GM18867 (cell line): ENCODE measurements at regions not wholly inside any gene's neighbourhood (a gene's known extent, or its start where the extent isn't known, plus 50 kb on each side); places are given as distances from the start of the nearest gene placed in this dataset.
"Not testable (repeated sequence)": the region's sequence is repeated elsewhere in the genome, so short reads cannot be mapped to it uniquely, and the experiment has no call there.

Experiments
- ATAC-seq: cut with Tn5 transposase; IDR thresholded peaks from one replicate; pipeline ENCODE4 v1.9.1; 2021; ENCODE audit warnings: mild to moderate bottlenecking, moderate library complexity; ENCODE audit not compliant: unreplicated experiment

DNA sequence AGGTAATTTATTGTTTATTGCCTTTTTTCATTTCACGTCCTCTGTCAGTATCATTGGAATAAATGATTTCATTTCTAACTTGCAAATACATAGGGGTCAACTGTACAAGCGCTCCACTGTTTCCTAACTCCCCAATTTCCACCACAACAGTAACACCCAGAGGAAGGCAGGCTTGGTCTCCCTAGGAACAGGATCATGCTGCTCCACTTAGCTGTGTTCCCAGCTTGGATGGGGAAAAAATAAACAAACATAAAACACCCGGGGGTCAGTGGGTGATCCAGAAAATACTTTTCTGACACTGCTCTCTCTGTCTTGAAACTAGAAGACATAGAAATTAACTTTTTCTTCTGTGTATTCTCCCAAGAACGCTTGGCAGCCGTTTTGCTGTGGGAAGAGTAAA is 772.5 kb downstream of the TRIML1 start:
- ATAC-seq, result no peak

DNA sequence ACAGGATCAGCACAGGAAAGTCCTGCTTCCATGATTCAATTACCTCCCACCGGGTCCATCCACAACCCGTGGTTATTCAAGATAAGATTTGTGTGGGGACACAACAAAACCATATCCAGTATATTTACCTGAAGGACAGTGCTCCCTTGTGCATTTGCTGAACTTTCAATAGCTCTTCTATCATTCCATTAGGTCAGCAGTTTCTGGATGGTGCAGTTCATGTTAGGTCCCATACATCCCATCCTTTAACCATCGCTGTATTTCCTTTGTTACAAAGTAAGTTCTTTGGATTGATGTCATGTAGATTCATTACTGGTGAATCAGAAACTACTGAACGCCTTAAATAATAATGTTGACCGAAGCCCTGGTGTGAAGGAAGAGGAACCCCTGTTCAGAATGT is 775.9 kb downstream of the TRIML1 start:
- no peak for ATAC-seq

DNA sequence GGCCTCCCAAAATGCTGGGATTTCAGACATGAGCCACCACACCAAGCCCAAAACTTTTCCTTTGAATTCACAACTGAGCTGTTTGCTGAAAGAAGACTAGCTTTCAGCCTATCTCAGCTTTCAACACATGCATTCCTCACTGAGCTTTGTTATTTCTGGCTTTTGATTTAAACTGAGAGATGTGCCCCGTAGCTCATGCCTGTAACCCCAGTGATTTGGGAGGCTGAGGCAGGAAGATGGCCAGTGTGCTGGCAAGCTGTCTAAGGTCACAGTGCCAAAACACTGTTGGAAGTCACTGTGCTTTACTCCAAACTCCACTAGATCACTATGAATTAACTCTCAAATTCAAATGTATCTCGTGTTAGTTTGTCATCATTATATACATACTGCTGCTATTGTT is 779.5 kb downstream of the TRIML1 start:
- ATAC-seq, result no peak

DNA sequence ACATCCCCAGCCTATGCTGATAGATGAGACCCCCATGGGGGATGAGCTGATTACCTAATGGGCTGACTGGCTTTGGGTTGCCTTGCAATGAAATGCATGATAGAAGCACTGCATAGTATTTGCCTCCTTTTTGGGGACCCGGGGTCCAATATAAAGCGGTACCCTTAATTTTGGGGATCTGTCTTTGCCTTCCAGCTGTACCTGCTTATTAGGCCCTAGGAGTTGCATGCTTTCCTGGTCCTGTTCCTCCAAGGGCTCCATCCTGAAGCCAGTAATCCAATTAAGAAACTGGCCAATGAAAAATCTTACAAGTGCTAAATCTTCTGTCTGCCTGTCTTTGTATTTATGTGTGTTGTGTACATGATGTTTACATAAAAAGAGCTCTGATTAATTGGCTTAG is 791.6 kb downstream of the TRIML1 start:
- no peak for ATAC-seq

DNA sequence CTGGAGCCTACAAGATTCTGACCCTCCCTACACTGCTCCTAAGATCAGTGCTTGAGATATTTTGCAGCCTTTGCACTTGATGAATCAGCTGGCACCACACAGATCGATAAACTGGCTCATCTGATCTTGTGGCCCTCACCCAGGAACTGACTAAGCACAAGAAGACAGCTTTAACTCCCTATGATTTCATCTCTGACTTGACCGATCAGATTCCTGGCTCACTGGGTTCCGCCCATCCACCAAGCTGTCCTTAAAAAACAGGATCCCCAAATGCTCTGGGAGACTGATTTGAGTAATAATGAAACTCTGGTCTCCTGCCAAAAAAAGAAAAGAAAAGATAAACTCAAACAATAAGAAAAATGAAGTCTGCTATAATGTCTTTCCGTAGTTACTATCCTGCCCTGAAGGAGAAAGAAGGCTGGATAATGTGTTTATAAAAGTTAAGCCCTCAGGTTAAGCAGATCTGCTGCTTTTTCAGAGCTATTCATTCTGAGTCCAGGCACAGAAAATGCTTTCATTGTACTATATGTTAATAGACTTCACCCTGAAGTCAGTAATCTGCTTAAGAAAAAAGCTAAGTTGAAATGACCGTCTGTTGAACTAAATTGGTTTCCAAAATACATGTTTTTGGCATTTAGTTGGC is 795.2 kb downstream of the TRIML1 start:
- ATAC-seq, result no peak

DNA sequence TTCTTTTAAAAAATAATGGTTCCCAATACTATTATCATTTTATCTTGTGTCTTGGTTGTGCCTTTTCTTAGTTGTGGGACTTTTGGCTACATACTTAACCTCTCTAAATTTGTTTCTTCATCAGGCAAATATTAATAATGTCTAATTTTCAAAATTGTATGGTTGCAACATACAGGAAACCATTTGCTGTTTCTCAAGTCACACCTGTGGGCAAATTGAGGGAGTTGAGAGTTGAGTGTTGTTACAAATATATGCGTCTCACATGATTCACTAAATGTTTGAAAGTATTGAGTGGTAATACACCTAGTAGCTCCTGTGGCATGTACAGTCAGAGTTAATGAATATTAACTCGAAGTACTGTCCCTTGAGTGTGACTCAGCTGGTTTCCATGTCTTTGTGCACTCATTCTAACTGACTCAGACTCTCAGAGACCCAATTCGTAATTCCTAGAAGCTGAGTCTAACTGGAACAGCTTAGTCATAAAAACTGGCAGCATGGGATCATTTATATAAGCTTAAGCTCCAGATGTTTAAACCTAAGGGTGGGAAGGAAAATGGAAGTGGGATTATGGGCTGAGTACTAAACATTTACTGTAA is 802.4 kb downstream of the TRIML1 start:
- ATAC-seq, result no peak

DNA sequence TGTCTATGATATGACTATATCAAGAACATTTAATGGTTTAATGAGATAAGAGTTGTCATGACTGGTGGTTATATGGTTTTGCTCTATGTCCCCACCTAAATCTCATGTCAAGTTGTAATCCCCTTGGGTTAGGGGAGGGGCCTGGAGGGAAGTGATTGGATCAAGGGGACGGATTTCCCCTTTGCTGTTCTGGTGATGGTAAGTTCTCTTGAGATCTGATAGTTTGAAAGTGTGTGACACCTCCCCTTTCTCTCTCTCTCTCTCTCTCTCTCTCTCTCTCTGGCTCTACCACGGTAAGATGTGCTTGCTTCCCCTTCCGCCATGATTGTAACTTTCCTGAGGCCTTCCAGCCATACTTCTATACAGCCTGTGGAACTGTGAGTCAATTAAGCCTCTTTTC is 803.4 kb downstream of the TRIML1 start:
- ATAC-seq, result no peak

DNA sequence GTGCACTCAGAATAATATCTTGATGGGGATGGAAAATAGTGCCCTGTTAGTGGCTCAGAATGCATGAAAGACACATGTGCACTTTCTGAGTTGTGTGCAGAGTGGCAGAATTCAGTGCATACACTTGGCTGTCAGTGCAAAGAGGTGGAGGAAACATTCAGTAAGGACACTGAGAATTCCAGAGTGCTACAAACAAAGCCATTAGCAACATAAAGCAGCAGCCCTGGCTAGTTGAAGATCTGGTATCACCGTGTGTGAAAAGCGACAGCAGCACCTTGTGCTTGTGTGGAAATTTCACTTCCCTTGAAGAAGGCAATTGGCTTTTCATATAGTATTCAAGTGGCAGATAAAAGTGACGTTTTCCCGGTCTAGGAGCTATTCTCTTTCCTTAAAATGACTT is 810.4 kb downstream of the TRIML1 start:
- no peak for ATAC-seq

DNA sequence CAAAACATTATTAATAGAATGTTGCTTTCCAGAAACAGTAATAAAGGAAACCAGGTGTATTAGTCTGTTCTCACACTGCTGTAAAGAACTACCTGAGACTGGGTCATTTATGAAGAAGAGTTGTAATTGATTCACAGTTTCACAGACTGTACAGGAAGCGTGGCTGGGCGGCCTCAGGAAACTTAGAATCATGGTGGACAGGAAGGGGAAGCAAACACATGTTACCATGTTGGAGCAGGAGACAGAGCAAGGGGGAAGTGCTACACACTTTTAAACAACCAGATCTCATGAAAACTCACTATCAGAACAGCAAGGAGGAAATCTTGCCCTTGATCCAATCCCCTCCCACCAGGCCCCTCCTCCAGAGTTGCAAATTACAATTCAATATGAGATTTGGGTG is 815.8 kb downstream of the TRIML1 start:
- ATAC-seq, result no peak

DNA sequence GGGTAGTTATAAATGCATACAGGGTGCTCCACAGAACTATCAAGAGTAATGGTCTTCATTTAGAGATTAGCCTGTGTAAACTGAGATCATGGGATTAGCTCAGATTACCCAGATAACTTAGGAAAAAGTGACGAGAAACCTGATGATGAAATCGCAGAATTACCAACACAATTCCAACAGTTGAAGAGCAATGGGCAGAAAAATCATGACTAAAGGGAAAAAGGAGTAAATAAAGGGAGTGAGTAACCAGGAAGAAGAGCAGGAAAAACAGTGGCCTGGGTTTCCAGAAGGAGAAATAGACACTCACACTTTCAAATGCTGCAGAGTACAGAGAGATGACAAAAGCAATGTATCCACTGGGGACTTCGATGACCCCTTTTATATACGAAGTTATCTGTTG is 817.3 kb downstream of the TRIML1 start:
- ATAC-seq, result no peak

DNA sequence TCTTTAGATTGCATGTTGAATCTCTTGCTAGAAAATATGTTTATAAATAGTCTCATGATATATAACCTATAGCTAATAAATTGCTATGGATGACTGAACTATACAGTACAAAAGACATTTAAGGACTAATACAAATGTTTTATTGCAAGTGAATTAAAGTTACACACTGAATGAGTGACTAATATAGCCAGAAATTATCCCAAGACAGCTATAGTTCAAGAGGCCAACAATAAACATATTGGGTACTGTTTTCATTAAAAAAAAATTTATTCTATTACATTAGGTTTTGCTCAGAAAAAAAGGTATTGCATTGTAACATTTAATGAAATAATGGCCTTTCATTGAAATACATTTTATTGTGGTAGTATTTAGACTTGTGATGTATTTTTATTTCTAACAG is 819.1 kb downstream of the TRIML1 start:
- no peak for ATAC-seq

DNA sequence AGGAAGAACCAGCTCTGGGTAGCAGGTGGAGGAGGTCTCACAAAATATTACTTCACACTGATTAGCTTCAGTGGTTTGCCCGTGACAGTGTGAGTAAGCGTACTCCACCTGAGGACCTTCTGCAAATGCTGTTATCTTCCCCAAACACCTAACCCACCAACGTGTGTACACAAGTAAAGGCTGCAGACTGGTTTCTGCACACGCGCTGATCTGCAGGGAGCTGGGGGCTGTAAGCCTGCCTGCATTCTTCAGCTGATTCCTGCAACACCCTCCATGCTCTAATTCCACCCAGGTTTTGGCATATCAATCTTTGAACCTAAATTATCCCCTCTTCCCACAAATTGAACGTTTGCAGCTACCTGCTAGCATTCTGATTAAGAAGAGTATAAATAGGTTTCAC is 820.2 kb downstream of the TRIML1 start:
- ATAC-seq, result no peak

DNA sequence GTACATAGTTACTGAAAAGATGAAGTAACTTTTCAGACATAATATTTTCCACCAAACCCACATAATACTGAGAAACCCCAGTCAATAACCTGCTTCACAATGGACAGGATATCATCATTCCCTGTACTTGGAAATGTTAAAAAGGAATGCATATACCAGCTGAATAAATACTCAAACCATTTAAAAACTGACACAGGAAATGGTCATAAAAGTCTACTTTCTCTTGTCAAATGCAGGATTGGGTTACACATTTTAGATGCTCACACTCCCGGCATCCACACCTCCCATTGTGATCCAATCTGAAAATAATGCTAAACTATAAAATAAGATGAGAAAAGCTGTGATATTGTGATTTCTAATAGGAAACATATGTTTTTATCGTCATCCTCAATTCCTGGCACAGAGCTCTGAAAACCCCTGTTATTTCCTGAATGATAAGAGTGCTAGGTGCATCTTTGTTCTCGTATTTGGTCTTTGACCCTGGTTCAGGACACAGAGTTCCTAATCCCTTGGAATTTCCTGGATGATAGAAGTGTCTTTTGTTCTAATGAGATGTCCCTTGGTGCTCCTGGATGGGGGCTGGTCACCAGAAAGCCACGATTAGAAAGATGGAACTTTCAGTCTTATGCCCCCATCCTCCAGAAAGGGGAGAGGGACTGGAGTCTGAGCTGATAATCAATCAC is 821.3 kb downstream of the TRIML1 start:
- ATAC-seq, result no peak

DNA sequence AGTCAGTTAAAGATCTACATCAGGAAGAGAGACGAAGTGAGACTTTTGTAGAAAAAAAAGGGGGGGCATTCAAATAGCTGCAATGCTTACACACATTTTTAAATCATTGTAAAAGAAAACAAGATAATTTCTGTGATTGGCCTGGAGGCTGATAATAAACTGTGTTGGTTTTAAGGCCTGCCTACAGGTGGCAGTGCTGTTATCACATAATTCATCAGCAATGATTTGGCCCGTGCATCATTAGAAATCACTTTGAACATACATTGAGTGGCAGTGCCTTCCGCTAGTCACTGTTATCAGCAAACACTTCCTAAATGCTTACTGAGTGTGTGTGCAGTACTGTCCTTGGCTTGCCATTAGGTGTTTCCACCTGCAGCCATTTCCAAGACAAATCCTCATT is 831.9 kb downstream of the TRIML1 start:
- ATAC-seq, result no peak

DNA sequence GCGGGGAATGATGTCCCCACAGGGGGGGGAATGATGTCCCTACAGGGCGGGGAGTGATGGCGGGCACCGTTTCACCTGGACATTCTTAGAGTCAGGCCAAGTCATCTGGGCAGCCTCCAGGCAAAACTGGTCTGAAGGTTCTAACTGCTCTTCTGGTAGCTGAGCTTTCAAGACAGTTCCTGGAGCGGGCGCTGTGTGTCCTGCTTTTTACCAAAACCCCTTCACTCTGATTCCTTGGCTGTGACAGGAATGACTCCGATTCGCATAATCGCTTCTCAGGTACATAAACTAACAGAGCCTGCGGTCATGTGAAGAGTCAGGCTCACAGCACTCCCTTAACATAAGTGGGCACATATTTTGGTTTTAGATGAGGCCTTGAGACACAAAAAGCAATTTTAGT is 836.0 kb downstream of the TRIML1 start:
- ATAC-seq, result no peak

DNA sequence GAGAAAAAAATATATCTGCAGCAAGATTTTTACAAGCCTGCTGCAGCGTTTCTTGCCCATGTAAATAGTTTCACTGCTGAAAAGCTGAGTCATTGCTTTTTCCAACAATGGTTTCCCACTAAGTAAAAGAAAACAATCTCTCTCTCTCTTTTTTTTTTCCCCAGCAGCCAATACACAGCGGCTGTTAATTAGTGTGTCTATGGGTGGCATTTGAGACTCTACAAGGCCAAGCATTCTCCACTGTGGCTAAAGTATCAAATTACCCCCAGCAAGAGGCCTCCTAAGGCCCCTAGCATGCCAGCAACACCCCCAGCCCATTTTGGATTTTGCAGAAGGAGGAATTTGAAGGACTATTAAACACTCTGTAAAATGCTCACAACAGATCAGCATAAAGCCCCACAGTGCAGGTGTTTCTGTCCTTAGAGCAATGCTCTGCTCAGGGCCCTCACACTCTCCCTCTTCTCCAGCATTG is 837.4 kb downstream of the TRIML1 start:
- ATAC-seq, result no peak

DNA sequence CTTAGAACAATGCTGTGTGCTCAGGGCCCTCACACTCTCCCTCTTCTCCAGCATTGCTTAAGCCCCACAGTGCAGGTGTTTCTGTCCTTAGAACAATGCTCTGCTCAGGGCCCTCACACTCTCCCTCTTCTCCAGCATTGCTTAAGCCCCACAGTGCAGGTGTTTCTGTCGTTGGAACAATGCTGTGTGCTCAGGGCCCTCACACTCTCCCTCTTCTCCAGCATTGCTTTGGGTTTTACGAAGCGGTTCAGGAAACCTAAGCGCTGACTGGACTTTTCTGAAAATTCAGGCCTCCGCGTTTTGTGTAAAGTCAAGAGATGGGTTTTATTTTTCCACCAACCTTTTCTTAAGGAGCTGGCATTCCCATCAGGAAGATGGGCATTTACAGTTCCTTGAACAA is 838.0 kb downstream of the TRIML1 start:
- ATAC-seq, result not testable (repeated sequence)

DNA sequence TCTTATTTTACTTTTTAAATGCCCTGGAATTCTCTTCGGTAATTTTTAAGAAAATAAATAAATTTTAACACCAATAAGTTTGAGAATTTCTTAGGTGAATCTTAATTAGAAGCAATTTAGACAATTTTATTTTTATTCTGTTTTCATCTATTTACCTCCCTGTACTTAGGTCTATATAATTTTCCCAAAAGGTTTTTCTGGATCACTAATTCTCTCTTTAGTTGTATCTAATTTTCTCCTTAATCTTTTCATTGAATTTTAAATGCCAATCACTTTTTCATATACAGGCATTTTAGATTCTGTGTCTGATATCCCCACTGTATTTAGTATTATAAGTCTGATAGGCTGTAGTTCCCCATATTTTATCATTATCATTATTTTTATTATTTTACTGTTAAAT is 845.3 kb downstream of the TRIML1 start:
- ATAC-seq, result no peak

DNA sequence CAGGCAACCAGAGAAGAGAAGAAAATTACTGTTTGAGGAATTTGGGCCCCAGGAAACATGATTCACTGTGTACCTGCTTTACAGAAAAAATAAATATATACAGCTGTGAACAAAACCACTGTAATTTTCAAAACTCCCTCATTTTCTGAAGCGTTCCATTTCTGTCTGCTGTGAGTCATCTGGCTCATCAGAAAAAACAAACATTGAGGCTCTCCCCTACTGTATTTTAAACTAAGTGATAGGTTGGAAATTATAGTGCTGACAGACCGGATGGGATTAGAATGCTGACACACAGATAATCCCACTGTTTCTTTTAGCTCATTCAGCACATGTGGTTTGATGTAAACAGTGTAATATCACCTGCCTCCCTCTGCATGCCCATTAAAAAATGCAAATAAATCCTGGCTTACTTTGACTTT is 847.0 kb downstream of the TRIML1 start:
- ATAC-seq, result no peak

DNA sequence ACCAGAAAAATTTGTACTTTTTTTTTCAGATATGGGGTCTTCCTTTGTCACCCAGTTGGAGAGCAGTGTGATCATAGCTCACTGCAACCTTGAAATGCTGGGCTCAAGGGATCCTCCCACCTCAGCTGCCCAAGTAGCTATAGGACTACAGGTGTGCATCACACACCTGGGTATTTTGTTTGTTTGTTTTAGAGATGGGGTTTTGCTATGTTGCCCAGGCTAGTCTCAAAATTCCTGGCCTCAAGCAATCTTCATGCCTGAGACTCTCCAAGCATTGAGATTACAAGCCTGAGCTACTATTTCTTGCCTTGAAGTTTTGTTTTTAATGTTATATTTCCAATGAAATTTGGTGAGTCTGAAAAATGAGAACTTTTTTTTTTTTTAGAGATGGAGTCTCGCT is 847.8 kb downstream of the TRIML1 start:
- ATAC-seq, result no peak

DNA sequence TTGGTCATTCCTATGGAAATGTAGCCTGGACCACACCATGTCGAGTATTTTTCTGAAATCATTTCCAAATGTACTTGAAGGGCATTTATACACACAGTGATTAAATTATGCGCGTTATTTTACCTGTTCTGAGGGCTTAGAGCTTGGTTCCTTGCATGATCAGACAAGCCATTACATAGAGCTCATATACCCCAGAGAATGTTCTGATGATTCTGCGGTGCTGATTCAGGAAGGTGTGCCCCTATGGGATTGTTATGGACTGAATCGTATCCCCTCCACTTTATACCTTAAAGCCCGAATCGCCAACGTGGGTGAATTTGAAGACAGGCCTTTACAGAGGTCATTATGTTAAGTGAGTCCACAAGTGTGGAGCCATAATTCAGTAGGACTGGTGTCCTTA is 848.9 kb downstream of the TRIML1 start:
- no peak for ATAC-seq

DNA sequence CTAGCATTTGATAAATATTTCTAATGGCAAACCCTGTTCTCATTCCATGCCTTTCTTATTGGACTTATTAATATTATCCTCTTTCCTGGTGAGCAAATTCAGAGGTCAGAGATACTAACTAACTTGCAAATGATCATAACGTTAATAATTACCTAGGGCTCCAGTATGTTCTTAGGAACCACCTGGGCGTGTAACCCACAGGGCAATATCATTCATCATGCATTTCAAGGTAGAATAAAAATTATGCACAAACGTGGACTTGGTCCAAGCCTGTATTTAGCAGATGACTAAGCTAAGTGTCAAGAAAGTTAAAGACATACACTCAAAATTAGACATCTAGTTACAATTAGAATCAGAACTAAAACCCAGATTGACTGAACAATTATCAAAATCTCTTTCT is 850.1 kb downstream of the TRIML1 start:
- ATAC-seq, result no peak
